ENCODE measurements at regions not wholly inside any gene's neighbourhood (a gene's known extent, or its start where the extent isn't known, plus 50 kb on each side); places are given as distances from the start of the nearest gene placed in this dataset.

GRCh38 chr19:29417048-29417447 is 108.7 kb upstream of the VSTM2B start:
- DNase-seq (ENCODE audit: low spot score): no peak
- H3K27ac ChIP-seq: no peak overlapping the region
- POLR2A ChIA-PET (ENCODE audit: low non-redundant PET): no interaction called here
- CTCF ChIA-PET: no interaction called here
- TF ChIP-seq CTCF (conservative IDR thresholded peaks at IDR 0.05; ENCODE audit: low read depth): no peak

GRCh38 chr19:29418201-29418600 is 107.6 kb upstream of the VSTM2B start:
- ChIA-PET CTCF (no interaction called here), POLR2A (ENCODE audit: low non-redundant PET) (no interaction called here)
- TF ChIP-seq CTCF (conservative IDR thresholded peaks at IDR 0.05; ENCODE audit: low read depth): no peak
- no peak overlapping the region for H3K27ac ChIP-seq
- no peak for DNase-seq (ENCODE audit: low spot score)

GRCh38 chr19:29420065-29420464 is 105.7 kb upstream of the VSTM2B start:
- H3K27ac ChIP-seq: no peak overlapping the region
- ChIA-PET POLR2A (ENCODE audit: low non-redundant PET) (interaction anchor here (0.6 kb wide), 1 partner anchor 14 kb away, joined by 3 read pairs; no protein-coding TSS in a partner anchor), CTCF (no interaction called here)
- DNase-seq (ENCODE audit: low spot score): no peak
- TF ChIP-seq CTCF (conservative IDR thresholded peaks at IDR 0.05; ENCODE audit: low read depth): no peak

- TF ChIP-seq CTCF (conservative IDR thresholded peaks at IDR 0.05; ENCODE audit: low read depth): no peak
- no peak for DNase-seq (ENCODE audit: low spot score)
- no peak overlapping the region for H3K27ac ChIP-seq
- ChIA-PET CTCF (no interaction called here), POLR2A (ENCODE audit: low non-redundant PET) (no interaction called here)
These were observed 105.2 kb upstream of the VSTM2B start for GRCh38 chr19:29420482-29421195.

GRCh38 chr19:29421196-29421545 is 104.6 kb upstream of the VSTM2B start:
- ChIA-PET CTCF (no interaction called here), POLR2A (ENCODE audit: low non-redundant PET) (no interaction called here)
- peak; percentile 18 for DNase-seq (ENCODE audit: low spot score)
- H3K27ac ChIP-seq: no peak overlapping the region
- no peak for TF ChIP-seq CTCF (conservative IDR thresholded peaks at IDR 0.05; ENCODE audit: low read depth)

GRCh38 chr19:29422047-29422446 is 103.7 kb upstream of the VSTM2B start:
- no peak overlapping the region for H3K27ac ChIP-seq
- POLR2A ChIA-PET (ENCODE audit: low non-redundant PET): no interaction called here
- no peak for DNase-seq (ENCODE audit: low spot score)
- no peak for TF ChIP-seq CTCF (conservative IDR thresholded peaks at IDR 0.05; ENCODE audit: low read depth)
- CTCF ChIA-PET: interaction anchor here (0.6 kb wide), 1 partner anchor 12 kb away, joined by 3 read pairs; no protein-coding TSS in a partner anchor
